Choroid plexus epithelial cell (primary cell): ENCODE measurements at regions not wholly inside any gene's neighbourhood (a gene's known extent, or its start where the extent isn't known, plus 50 kb on each side); places are given as distances from the start of the nearest gene placed in this dataset.

ENCODE experiments used
- DNase-seq: peaks from one replicate; pipeline ENCODE4 v3.0.0-alpha.2; 2010; ENCODE audit warnings: low read depth
- H3K4me3 ChIP-seq: 2 replicates; pipeline ENCODE4 v1.5.1; 2011; ENCODE audit warnings: low read depth, mild to moderate bottlenecking, control low read depth, low read length, moderate library complexity
- CTCF ChIP-seq: conservative IDR thresholded peaks from 2 replicates; pipeline ENCODE4 v1.5.1; 2011; ENCODE audit warnings: low read depth, mild to moderate bottlenecking, control low read depth, inconsistent platforms, low read length, moderate library complexity

- TF ChIP-seq CTCF, result no peak
- DNase-seq, result no peak
- H3K4me3 ChIP-seq, result no peak overlapping the region
Measured at GRCh38 chr22:44548981-44549380, 50.9 kb upstream of the RTL6 start.
